ENCODE measurements at regions not wholly inside any gene's neighbourhood (a gene's known extent, or its start where the extent isn't known, plus 50 kb on each side); places are given as distances from the start of the nearest gene placed in this dataset.
A peak's percentile ranks its signal among the peaks of the same experiment; 100 is the strongest.

DNA sequence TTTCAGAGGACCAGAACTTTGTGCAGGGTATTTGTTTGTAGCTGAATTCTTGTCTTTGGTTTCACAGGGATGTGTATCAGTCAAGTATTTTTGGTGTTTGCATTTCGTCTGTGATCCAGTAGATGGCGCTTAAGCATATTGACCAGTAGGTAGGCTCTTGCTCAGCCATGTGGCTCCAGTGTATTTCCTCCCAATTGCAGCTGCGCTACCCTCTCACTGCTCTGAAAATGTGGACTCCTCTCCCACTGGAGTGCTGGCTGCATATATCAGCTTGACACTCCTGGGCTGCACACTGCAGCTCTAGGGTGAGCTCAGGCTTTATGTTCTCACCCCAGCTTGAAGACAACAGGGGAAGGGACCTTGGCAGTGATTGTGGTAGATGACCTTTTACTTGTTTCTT is 1264.3 kb upstream of the ALCAM start:
- Mint-ChIP-seq H3K27ac (peak overlapping the region; percentile 49), H3K27me3 (ENCODE audit: low read depth, poor library complexity) (peaks cover 2% of the 10 kb centered on the region), H3K4me3 (no peak overlapping the region), H3K9me3 (no peaks in the 10 kb centered on the region), H3K4me1 (no peaks in the 10 kb centered on the region), H3K36me3 (ENCODE audit: low read depth) (no peaks in the 10 kb centered on the region)
- peak; percentile 48 for DNase-seq
- peak; percentile 67 for TF ChIP-seq CTCF (IDR thresholded peaks at IDR 0.05)

DNA sequence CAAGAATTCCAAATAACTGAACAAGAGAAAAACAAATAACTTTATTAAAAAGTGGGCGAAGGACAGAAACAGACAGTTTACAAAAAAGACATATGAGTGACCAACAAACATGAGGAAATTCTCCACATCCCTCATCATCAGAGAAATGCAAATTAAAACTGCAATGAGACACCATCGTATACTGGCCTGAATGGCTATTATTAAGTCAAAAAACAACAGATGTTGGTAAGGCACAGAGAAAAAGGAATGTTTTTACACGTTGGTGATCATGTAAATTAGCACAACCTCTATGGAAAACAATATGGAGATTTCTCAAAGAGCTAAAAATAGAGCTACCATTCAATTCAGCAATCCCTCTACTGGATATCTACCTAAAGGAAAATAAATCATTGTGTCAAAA is 1260.4 kb upstream of the ALCAM start:
- H3K4me1 Mint-ChIP-seq: no peaks in the 10 kb centered on the region
- peaks cover 2% of the 10 kb centered on the region for H3K27me3 Mint-ChIP-seq (ENCODE audit: low read depth, poor library complexity)
- no peaks in the 10 kb centered on the region for H3K9me3 Mint-ChIP-seq
- no peak for DNase-seq
- H3K36me3 Mint-ChIP-seq (ENCODE audit: low read depth): no peaks in the 10 kb centered on the region
- no peak for TF ChIP-seq CTCF (IDR thresholded peaks at IDR 0.05)
- H3K27ac Mint-ChIP-seq: no peak overlapping the region
- H3K4me3 Mint-ChIP-seq: no peak overlapping the region

DNA sequence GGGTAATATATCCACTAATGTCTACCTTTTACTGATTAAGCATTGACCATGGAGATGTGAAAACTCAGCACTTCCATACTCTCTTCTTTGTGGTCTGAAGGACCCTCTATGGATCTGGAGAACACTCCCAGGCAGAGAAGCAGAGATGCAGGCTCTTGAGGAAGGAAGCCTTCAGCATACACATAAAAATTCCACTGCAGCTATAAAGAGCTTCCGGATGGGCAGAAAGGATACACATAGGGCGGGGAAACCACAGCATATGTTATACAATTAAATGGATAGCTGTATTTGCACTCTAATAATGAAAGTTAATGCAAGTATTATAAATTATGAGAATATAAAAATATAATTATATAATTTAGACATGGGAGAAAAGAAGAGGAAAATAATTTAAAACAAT is 1258.2 kb upstream of the ALCAM start:
- Mint-ChIP-seq H3K27me3 (ENCODE audit: low read depth, poor library complexity) (no peaks in the 10 kb centered on the region), H3K4me1 (no peaks in the 10 kb centered on the region), H3K27ac (no peak overlapping the region), H3K36me3 (ENCODE audit: low read depth) (no peaks in the 10 kb centered on the region), H3K9me3 (no peaks in the 10 kb centered on the region), H3K4me3 (no peak overlapping the region)
- no peak for TF ChIP-seq CTCF (IDR thresholded peaks at IDR 0.05)
- no peak for DNase-seq

GRCh38 chr3:104126463-104126862 is 1240.2 kb upstream of the ALCAM start:
- no peak for DNase-seq
- H3K27ac Mint-ChIP-seq: no peak overlapping the region
- H3K9me3 Mint-ChIP-seq: peaks cover 20% of the 10 kb centered on the region
- no peak for TF ChIP-seq CTCF (IDR thresholded peaks at IDR 0.05)
- H3K27me3 Mint-ChIP-seq (ENCODE audit: low read depth, poor library complexity): peaks cover 3% of the 10 kb centered on the region
- H3K4me3 Mint-ChIP-seq: no peak overlapping the region
- H3K4me1 Mint-ChIP-seq: no peaks in the 10 kb centered on the region
- no peaks in the 10 kb centered on the region for H3K36me3 Mint-ChIP-seq (ENCODE audit: low read depth)

- no peaks in the 10 kb centered on the region for H3K36me3 Mint-ChIP-seq (ENCODE audit: low read depth)
- no peak for TF ChIP-seq CTCF (IDR thresholded peaks at IDR 0.05)
- H3K9me3 Mint-ChIP-seq: peaks cover 20% of the 10 kb centered on the region
- no peak overlapping the region for H3K27ac Mint-ChIP-seq
- no peak for DNase-seq
- no peak overlapping the region for H3K4me3 Mint-ChIP-seq
- peaks cover 3% of the 10 kb centered on the region for H3K27me3 Mint-ChIP-seq (ENCODE audit: low read depth, poor library complexity)
- H3K4me1 Mint-ChIP-seq: no peaks in the 10 kb centered on the region
Observed at GRCh38 chr3:104126864-104127553, 1239.7 kb upstream of the ALCAM start.

DNA sequence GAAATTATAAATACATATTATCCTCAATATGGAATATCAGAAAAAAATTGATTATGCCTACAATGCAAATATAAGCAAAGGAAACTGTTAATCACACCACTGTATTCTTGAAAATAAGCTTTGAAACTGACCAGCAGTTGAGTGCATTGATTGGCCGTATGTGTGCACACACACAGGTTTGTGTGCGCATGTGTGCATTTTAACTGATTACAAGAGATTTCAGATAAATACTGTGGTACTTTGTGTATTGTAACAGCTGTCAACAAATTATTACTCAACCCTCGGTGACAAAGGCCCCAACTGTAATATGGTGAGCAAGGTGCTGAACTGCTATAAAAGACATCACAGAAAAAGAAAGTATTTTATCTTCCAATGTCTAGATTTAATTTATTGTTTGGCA is 1238.9 kb upstream of the ALCAM start:
- no peaks in the 10 kb centered on the region for H3K36me3 Mint-ChIP-seq (ENCODE audit: low read depth)
- no peak overlapping the region for H3K27ac Mint-ChIP-seq
- no peaks in the 10 kb centered on the region for H3K4me1 Mint-ChIP-seq
- H3K9me3 Mint-ChIP-seq: peaks cover 20% of the 10 kb centered on the region
- no peak for DNase-seq
- no peak for TF ChIP-seq CTCF (IDR thresholded peaks at IDR 0.05)
- H3K4me3 Mint-ChIP-seq: no peak overlapping the region
- peaks cover 3% of the 10 kb centered on the region for H3K27me3 Mint-ChIP-seq (ENCODE audit: low read depth, poor library complexity)
